H1 (cell line): ENCODE measurements at regions not wholly inside any gene's neighbourhood (a gene's known extent, or its start where the extent isn't known, plus 50 kb on each side); places are given as distances from the start of the nearest gene placed in this dataset.

ENCODE experiments used
- CTCF ChIA-PET: fragments of 300-600 bp; sonication (Branson Sonifier 250); formaldehyde crosslinking; loops from one replicate; lab custom pipeline; 2021; ENCODE audit not compliant: partially characterized antibody; lab: Charles Lee
- POLR2A ChIA-PET: fragments of 300-600 bp; sonication (Branson Sonifier 250); formaldehyde crosslinking; loops from one replicate; lab custom pipeline; 2021; ENCODE audit warnings: inconsistent platforms; ENCODE audit not compliant: partially characterized antibody; lab: Charles Lee
- DNase-seq, 2 experiments: peaks; one replicate each; pipeline versions ENCODE4 v3.0.0 to v3.0.0-alpha.2; 2010 to 2022; ENCODE audit warnings: low spot score in 2 of 2, low read depth in 1 of 2, mixed read lengths in 1 of 2
- FAIRE-seq: peaks from 2 replicates; lab custom pipeline; 2011; peaks lifted over from hg19 to GRCh38; lab: Jason Lieb, UNC
- H2AFZ ChIP-seq: 2 replicates; pipeline ENCODE4 v1.8.1; 2012; ENCODE audit warnings: low read length, inconsistent platforms
- H2AK5ac ChIP-seq: 2 replicates; pipeline ENCODE4 v1.6.1; 2013; ENCODE audit warnings: low read depth, low read length
- H2BK120ac ChIP-seq: replicated peaks from 2 replicates; pipeline ENCODE3; 2013; ENCODE audit warnings: low read depth, low read length, inconsistent platforms
- H2BK12ac ChIP-seq: 2 replicates; pipeline ENCODE4 v1.6.1; 2013; ENCODE audit warnings: low read depth, low read length
- H2BK15ac ChIP-seq: 2 replicates; pipeline ENCODE4 v1.6.1; 2013; ENCODE audit warnings: low read length
- H2BK20ac ChIP-seq: 2 replicates; pipeline ENCODE4 v1.6.1; 2013; ENCODE audit warnings: low read length
- H2BK5ac ChIP-seq: 2 replicates; pipeline ENCODE4 v1.6.1; 2013; ENCODE audit warnings: low read depth, low read length
- H3K14ac ChIP-seq: 2 replicates; pipeline ENCODE4 v1.6.1; 2013; ENCODE audit warnings: inconsistent platforms; ENCODE audit not compliant: insufficient read length
- H3K18ac ChIP-seq: 2 replicates; pipeline ENCODE4 v1.6.1; 2013; ENCODE audit warnings: low read length; ENCODE audit errors: extremely low read depth
- H3K23ac ChIP-seq: 2 replicates; pipeline ENCODE4 v1.6.1; 2013; ENCODE audit warnings: inconsistent platforms; ENCODE audit not compliant: insufficient read length
- H3K23me2 ChIP-seq: 2 replicates; pipeline ENCODE4 v1.6.1; 2013; ENCODE audit warnings: low read depth, low read length
- H3K27ac ChIP-seq: 2 replicates; pipeline ENCODE4 v1.6.1; 2011; ENCODE audit warnings: low read depth, low read length, inconsistent platforms
- H3K27me3 ChIP-seq, 4 experiments: replicated peaks in 1 of 4; 1 replicate in 1 of 4; 2 replicates in 3 of 4; pipeline versions ENCODE4 v1.6.1 to v1.8.1; 2011 to 2013; ENCODE audit warnings: low read length in 3 of 4, mild to moderate bottlenecking in 3 of 4, inconsistent platforms in 2 of 4, mixed read lengths in 2 of 4, moderate library complexity in 1 of 4; ENCODE audit not compliant: control insufficient read depth in 3 of 4, insufficient read depth in 3 of 4; ENCODE audit errors: extremely low read depth in 1 of 4
- H3K36me3 ChIP-seq, 4 experiments: 2 replicates each; pipeline versions ENCODE4 v1.6.1 to v1.8.1; 2011 to 2013; ENCODE audit warnings: mild to moderate bottlenecking in 4 of 4, low read length in 3 of 4, moderate library complexity in 2 of 4, control low read depth in 1 of 4, inconsistent platforms in 1 of 4; ENCODE audit not compliant: insufficient read depth in 4 of 4, control insufficient read depth in 2 of 4
- H3K4ac ChIP-seq: replicated peaks from 2 replicates; pipeline ENCODE3; 2013; ENCODE audit warnings: low read length, low read depth, mixed read lengths, inconsistent platforms; ENCODE audit not compliant: insufficient read length
- H3K4me1 ChIP-seq, 4 experiments: replicated peaks in 1 of 4; 1 replicate in 1 of 4; 2 replicates in 3 of 4; pipeline versions ENCODE4 v1.6.1 to v1.8.1; 2011 to 2013; ENCODE audit warnings: low read length in 3 of 4, inconsistent platforms in 2 of 4, mixed read lengths in 1 of 4; ENCODE audit not compliant: insufficient read depth in 4 of 4, control insufficient read depth in 3 of 4
- H3K4me2 ChIP-seq, 2 experiments: 2 replicates each; pipeline versions ENCODE4 v1.6.1 to v1.8.1; 2011 to 2013; ENCODE audit warnings: low read depth in 2 of 2, low read length in 2 of 2, control low read depth in 1 of 2, inconsistent platforms in 1 of 2, mild to moderate bottlenecking in 1 of 2; ENCODE audit not compliant: insufficient read depth in 1 of 2
- H3K4me3 ChIP-seq, 4 experiments: fragments of 200-600, 300-600 bp in 1 of 4; sonication (generic), shearing (Covaris generic), sonication (Bioruptor Twin) in 1 of 4; 2 replicates each; pipeline versions ENCODE4 v1.5.1 to v1.8.1; 2011 to 2016; ENCODE audit warnings: low read length in 4 of 4, low read depth in 3 of 4, control low read depth in 2 of 4, inconsistent platforms in 2 of 4, mild to moderate bottlenecking in 2 of 4, mixed read lengths in 1 of 4, moderate library complexity in 1 of 4; ENCODE audit not compliant: insufficient read depth in 2 of 4; ENCODE audit errors: extremely low read depth in 1 of 4
- H3K56ac ChIP-seq: replicated peaks from 2 replicates; pipeline ENCODE3; 2013; ENCODE audit warnings: low read depth, mild to moderate bottlenecking, mixed read lengths, low read length, inconsistent platforms; ENCODE audit not compliant: insufficient read length
- H3K79me1 ChIP-seq: 2 replicates; pipeline ENCODE4 v1.6.1; 2013; ENCODE audit warnings: low read depth, low read length, control low read depth
- H3K79me2 ChIP-seq, 2 experiments: 2 replicates each; pipeline versions ENCODE4 v1.6.1 to v1.8.1; 2012 to 2013; ENCODE audit warnings: low read length in 2 of 2, mild to moderate bottlenecking in 2 of 2, inconsistent platforms in 1 of 2; ENCODE audit not compliant: insufficient read depth in 2 of 2, control insufficient read depth in 1 of 2
- H3K9ac ChIP-seq, 4 experiments: replicated peaks in 1 of 4; 1 replicate in 1 of 4; 2 replicates in 3 of 4; pipeline versions ENCODE4 v1.6.1 to v1.8.1; 2011 to 2013; ENCODE audit warnings: low read depth in 3 of 4, low read length in 3 of 4, control low read depth in 2 of 4, mild to moderate bottlenecking in 2 of 4, moderate library complexity in 2 of 4, inconsistent platforms in 1 of 4; ENCODE audit errors: extremely low read depth in 1 of 4
- H3K9me3 ChIP-seq, 2 experiments: 2 replicates each; pipeline versions ENCODE4 v1.6.1 to v1.8.1; 2012 to 2013; ENCODE audit warnings: mild to moderate bottlenecking in 2 of 2, moderate library complexity in 2 of 2, control low read depth in 1 of 2, inconsistent platforms in 1 of 2, low read depth in 1 of 2, low read length in 1 of 2, mixed read lengths in 1 of 2; ENCODE audit not compliant: insufficient read depth in 2 of 2
- H4K20me1 ChIP-seq, 2 experiments: replicated peaks in 1 of 2; 2 replicates each; pipeline versions ENCODE3 to v1.8.1; 2011 to 2013; ENCODE audit warnings: inconsistent platforms in 2 of 2, low read length in 2 of 2, mild to moderate bottlenecking in 1 of 2; ENCODE audit not compliant: insufficient read depth in 2 of 2, control insufficient read depth in 1 of 2
- H4K5ac ChIP-seq: 2 replicates; pipeline ENCODE4 v1.6.1; 2013; ENCODE audit warnings: low read length, low read depth, mixed read lengths, inconsistent platforms; ENCODE audit not compliant: insufficient read length
- H4K8ac ChIP-seq: 2 replicates; pipeline ENCODE4 v1.8.0; 2013; ENCODE audit warnings: mild to moderate bottlenecking, moderate library complexity, low read length, inconsistent platforms; ENCODE audit not compliant: insufficient read depth; ENCODE audit errors: extremely low read depth
- H4K91ac ChIP-seq: replicated peaks from 2 replicates; pipeline ENCODE3; 2013; ENCODE audit warnings: low read length, mixed read lengths, inconsistent platforms; ENCODE audit not compliant: insufficient read length
- CHD2 ChIP-seq: IDR thresholded peaks from 2 replicates; pipeline ENCODE4 v1.6.1; 2012; ENCODE audit warnings: low read length, improper control_type of control experiment
- WGBS, 2 experiments: shearing (Covaris generic) in 1 of 2; methylation state at CpG; one replicate each; pipeline versions ENCODE4 v1.1.6 to v1.1.7; 2013 to 2015; ENCODE audit warnings: low lambda C conversion rate in 2 of 2, mixed read lengths in 2 of 2, inconsistent platforms in 1 of 2, low coverage in 1 of 2, missing lambda C conversion rate in 1 of 2; ENCODE audit not compliant: insufficient replicate concordance in 2 of 2, insufficient coverage in 1 of 2, insufficient read length in 1 of 2; ENCODE audit errors: extremely low coverage in 1 of 2, missing lambda C conversion rate in 1 of 2; 5-methylcytosine and 5-hydroxymethylcytosine counted together

DNA sequence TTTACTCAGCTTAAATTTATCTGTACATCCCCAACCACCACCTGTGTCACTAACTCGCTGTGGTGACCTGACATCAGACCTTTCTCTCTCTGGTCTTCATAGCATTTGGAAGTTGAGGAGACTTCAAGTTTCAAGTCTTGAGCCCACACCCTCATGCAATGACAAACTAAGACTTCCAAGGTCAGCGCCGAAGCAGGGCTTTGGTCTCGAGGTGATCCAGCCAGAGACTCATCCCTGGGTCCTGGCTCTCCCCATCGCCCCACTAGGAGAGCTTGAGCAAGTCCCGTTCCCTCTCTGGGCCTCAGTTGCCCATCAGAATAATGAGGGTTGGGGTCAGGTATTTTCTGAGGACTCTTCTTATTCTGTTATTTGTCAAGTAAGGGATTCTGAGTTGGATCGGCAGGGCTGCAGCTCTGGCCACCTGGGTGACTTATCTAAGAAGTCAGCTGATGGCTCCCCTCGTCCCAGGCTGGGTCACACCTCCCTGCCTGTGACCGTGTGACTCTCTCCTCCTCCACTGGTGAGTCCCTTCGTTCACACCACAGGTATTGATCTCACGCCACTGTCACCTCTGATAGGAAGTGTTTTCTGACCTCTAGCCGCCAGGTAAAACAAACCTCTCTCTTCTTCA lies 143.7 kb upstream of the RUNX3 start:
- CTCF ChIA-PET = interaction anchor here (0.6 to 5.5 kb wide), 7 partner anchors 7 to 176 kb away, joined by 3 to 30 read pairs (median 3); no protein-coding TSS in a partner anchor
- no peak overlapping the region for H3K9ac ChIP-seq
- H2AK5ac ChIP-seq = no peak overlapping the region
- H2BK120ac ChIP-seq = no peak overlapping the region
- no peak for TF ChIP-seq CHD2
- DNase-seq = no peak
- H3K14ac ChIP-seq = no peak overlapping the region
- no peaks in the 10 kb centered on the region for H3K79me2 ChIP-seq
- H2BK15ac ChIP-seq = no peak overlapping the region
- H3K27me3 ChIP-seq = no peaks in the 10 kb centered on the region
- H3K18ac ChIP-seq = no peak overlapping the region
- no peak overlapping the region for H4K5ac ChIP-seq
- no peak overlapping the region for H3K4me3 ChIP-seq
- H3K4me2 ChIP-seq = no peak overlapping the region
- POLR2A ChIA-PET = interaction anchor here (0.9 kb wide), 1 partner anchor 9 kb away, joined by 3 read pairs; no protein-coding TSS in a partner anchor
- H3K36me3 ChIP-seq = no peaks in the 10 kb centered on the region
- H3K4ac ChIP-seq = no peak overlapping the region
- no peaks in the 10 kb centered on the region for H4K20me1 ChIP-seq
- 0 out of 4 replicates have a peak, but pooled peaks cover 0 to 5% of the 10 kb centered on the region in 2 experiments for H3K9me3 ChIP-seq
- H2BK12ac ChIP-seq = no peak overlapping the region
- H2BK5ac ChIP-seq = no peak overlapping the region
- no peaks in the 10 kb centered on the region for H3K4me1 ChIP-seq
- no peak overlapping the region for H3K27ac ChIP-seq
- no peak overlapping the region for H3K56ac ChIP-seq
- no peaks in the 10 kb centered on the region for H3K79me1 ChIP-seq
- no peak overlapping the region for H3K23ac ChIP-seq
- H3K23me2 ChIP-seq = no peaks in the 10 kb centered on the region
- peak overlapping the region; percentile 36; the same call in 1 of the 2 replicates for H4K8ac ChIP-seq
- FAIRE-seq = no peak
- no peak overlapping the region for H4K91ac ChIP-seq
- 68% methylated on average over 12 of the region's 12 CpGs; no CpG with 5 or more reads in 1 of the 2 experiments for WGBS, 2 experiments
- H2BK20ac ChIP-seq = no peak overlapping the region
- no peak overlapping the region for H2AFZ ChIP-seq
